HG03280 (cell line): ENCODE measurements at regions not wholly inside any gene's neighbourhood (a gene's known extent, or its start where the extent isn't known, plus 50 kb on each side); places are given as distances from the start of the nearest gene placed in this dataset.
A peak's percentile ranks its signal among the peaks of the same experiment; 100 is the strongest.
"Not testable (repeated sequence)": the region's sequence is repeated elsewhere in the genome, so short reads cannot be mapped to it uniquely, and the experiment has no call there.

Source experiments
- ATAC-seq: cut with Tn5 transposase; IDR thresholded peaks from one replicate; pipeline ENCODE4 v1.9.1; 2021; ENCODE audit warnings: mild to moderate bottlenecking, moderate library complexity; ENCODE audit not compliant: unreplicated experiment

DNA sequence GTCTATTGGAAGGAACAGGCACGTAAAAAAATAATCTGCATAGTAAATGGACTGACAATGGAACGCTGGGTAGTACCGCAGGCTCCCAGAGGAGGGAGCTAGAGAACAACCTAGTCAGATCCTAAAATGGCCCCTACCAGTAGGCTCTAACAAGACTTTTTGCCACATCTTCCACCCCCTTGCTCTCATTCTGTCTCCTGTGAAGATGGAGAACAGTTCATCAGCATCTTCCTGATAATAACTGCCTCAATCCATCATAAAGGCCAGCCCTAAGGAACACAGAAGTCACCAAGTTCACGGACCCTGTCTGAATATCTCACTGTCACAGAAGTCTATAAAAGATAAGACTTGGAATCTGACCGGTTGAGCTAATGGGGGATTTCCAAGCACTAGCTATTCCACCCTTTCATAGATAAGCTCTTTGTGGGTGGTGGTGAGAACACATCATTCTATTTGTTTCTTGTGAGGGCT is 133.4 kb downstream of the SLC1A3 start:
- peak; percentile 64 for ATAC-seq

DNA sequence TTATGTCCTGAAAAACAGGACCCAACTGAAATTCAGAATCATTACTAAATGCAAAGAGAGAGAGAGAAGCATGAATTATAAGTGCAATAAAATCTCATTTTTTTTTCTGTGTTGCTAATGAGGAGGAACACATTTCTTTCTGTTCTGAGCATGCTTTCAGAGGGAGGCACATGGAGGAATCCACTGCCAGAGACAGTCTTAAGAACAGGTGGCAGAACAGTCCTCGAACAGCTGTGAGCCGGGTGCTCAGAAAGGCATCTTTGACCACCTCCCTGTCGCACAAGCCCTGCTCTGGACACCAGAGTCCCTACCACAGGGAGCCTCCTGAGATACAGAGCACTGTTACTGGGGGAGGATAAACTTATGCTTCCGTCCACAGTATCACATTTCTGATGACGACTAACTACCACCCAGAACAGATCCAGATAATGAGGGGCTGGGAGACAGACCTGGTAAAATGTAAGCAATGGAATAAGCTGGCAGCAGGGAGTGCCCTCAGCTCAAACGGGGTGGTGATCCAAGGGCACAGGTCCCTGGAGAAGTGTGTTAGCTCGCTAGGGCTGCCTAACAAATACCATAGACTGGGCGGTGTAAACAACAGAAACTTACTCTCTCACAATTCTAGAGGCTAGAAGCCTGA is 134.0 kb downstream of the SLC1A3 start:
- ATAC-seq = no peak

DNA sequence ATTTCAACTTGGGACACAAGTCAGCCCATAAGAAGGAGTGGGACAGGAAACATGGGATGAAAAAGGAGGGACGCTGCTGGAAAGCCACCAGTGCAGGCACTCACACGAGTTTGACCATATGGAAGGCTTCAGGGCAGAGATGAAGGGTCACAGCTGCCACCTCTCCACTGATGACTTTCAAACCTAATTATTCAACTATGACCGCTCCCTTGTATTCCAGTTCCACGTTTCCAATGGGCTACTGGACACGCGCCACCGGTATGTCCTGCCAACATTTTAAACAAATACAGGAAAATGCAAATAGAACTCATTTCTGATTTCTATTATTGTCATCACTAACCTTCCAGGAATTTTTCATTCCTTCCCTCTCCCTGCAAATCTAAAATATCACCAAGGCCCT is 134.7 kb downstream of the SLC1A3 start:
- ATAC-seq = no peak

DNA sequence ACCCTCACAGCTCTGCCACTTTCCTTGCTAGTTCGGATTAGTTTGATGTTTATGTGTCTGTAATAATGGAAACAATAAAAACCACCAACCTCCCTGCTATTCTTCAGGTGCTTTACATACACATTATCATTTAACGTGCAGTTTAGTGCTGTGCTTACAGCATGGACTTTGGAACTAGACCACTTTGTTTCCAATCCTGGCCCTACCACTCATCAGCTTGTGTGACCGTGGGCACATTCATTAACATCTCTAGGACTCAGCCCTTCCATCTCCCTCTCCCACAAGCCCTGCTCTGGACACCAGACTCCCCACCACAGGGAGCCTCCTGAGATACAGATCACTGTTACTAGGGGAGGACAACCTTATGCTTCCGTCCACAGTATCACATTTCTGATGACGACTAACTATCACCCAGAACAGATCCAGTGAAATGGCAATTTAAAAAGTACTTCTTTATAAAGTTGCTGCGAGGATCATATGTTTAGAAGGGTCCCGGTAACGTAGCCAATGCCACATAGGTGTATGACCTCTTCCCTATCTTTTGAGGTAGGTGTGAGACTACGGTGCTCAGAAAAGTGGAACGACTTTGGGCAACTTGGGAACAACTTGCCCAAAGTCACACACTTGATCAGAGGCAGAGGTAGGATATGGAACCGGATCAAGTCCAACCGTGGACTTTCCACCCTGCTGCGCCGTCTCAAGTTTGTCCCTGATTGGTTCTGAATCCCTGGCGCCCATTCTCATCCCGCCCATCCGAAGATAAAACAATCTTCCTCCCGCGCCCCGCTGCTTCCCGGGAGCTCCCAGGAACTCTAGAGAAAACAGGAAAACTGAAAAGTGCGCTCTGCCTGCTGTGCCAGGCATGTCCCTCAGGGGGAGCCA is 132.4 kb upstream of the NIPBL start:
- ATAC-seq = no peak

DNA sequence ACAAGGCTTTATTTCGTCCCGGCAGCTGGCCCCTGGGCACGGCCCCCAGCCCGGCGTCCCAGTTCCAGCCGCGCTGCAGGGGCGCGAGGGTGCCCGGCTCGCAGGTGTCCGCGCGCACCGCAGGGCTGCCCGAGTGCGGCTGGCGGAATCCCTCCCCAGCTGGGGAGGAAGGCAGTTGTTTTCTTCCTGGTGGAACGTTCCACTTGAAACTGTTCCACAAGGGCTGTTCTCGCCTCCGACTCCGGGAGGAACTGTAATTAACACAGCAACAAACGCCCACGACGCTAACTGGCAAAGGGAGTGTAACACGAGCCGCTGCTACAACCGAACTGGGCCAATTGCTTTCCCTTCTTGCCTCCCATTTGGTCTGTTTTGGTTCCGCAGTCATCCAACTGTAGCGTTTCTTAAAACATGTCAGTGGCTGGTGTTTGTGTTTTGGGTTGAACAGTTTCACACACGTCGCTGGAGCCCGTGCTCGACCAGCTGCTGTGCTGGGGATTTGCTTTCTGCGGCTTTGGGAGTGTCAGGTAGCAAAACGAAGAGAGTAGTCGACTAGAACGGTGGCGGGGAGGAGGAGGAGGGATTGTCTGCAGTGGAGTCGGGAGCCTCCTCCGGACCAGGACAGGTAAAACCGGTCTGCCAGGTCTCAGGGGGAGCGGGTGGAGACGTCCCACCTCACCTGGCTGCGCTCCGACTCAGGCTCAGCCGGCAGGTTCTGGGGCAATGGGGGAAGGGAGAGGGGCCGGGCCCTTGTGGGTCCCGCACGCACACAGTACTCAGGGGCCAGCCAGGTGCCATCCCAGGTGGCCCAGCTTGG is 131.6 kb upstream of the NIPBL start:
- peak; percentile 66 for ATAC-seq

DNA sequence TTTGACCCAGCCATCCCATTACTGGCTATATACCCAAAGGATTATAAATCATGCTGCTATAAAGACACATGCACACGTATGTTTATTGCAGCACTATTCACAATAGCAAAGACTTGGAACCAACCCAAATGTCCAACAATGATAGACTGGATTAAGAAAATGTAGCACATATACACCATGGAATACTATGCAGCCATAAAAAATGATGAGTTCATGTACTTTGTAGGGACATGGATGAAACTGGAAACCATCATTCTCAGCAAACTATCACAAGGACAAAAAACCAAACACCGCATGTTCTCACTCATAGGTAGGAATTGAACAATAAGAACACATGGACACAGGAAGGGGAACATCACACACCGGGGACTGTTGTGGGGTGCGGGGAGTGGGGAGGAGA is 128.8 kb upstream of the NIPBL start:
- not testable (repeated sequence) for ATAC-seq

DNA sequence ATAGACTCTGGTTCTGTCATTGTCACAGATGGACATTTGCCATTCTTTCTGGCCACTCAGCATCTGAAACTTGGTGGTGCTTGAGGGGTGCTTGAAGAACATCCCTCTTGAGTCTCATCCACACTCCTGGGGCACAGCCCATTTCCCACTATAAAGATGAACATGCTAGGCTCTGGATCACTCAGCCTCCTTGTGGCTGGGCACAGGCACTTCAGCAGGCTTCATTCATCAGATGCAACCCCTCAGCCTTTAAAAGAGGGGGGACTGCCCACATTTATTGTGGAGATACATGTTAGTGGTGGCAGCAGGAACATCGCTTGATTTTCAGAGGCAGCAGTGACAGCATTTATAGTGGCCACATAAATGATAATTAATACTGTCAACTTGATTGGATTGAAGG is 124.7 kb upstream of the NIPBL start:
- ATAC-seq = no peak

DNA sequence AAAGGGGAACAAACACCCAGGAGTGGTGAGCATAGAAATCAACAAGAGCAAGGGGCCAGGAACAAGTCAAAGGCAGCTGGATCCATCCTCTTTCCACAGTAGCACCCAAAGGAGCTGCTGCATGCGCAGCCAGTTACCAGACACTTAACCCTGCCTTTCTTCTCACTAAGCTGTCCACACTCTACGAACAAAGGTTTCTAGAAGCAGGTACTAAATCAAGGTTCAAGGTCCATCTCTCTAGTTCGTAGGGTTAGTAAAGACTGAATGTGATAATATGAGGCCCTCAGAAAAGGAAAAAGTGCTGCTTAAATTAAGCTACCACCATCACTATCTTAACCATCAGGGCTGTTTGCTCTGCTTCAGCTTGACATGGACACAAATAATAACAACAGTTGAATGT is 121.2 kb upstream of the NIPBL start:
- no peak for ATAC-seq

DNA sequence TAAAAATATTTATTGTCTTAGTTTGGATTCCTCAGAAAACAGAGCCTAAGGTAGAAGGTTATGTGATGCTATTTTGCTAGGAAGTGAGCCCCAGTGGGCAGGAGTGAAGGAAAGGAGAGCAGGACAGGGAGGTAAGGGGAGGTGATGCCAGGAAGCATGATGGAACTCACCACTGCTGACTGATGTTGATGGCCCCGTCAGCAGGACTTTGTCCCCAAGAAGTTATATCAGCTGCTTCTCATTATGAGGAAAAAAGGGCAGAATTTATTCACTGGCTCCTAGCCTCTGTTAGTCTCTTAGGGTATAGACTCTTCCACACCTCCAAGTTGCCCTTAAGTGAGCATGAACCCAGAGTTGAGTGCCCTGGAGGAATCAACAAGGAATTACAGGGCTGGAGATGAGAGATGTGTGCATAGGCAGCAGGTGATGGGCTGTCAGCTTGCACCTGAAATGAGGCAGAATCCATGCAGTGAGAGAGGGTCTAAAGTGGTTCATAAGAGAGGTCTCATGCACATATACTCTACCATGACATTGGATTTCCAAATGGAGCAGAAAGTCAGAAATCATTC is 120.6 kb upstream of the NIPBL start:
- ATAC-seq = no peak

DNA sequence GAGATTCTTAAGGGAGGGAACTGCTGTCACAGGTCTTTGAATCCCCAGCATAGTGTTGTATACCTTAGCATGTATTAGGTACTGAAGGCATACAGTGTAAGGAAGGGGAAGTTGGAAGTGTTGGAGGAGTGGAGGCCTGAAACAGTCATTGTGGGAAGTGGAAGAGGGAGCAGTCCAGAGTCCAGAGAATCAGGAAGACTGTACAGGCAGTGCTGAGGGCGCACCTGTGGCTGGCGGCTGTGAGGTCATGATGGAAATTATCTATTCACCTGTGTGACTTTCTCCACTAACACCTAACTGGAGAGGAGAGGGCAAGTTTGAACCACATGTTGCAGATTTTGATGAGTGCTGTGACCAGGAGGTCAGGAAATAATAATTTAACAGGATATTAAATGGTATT is 119.7 kb upstream of the NIPBL start:
- ATAC-seq = no peak

DNA sequence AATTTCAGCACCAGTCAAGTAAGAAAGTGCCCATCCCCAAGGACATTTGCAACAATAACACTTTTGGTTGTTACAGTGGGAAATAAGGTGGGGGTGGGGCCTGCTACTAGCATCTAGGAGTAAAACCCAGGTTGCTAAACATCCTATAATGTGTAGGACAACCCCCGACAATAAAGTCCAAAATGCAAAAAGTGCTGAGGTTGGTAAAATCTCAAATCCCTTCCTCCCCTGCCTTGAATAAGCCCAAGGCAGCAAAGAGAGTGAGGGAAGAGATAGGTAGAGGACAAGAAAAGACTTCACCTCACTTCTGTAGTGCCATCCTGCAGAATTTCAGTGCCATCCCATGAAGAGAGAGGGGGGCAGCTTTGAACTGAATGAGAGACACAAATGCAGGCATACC is 117.5 kb upstream of the NIPBL start:
- no peak for ATAC-seq

DNA sequence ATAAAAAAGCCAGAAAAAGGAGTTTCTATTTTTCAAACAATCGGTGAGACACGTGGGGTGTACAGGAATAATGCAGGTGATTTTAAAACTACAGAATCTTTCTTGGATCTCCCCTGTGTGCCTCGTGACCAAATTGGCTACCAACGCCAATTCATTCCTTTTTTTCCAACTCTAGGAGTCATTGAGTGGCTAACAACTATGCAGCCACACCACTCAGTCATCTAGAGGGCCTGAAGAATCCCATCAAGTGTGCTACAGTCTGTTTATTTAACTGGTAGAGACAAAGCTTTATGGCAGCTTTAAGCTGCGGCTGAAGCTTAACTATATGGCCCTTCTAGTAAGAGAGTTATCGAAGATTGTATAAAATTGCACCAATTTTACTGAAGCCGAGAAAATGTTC is 113.1 kb upstream of the NIPBL start:
- no peak for ATAC-seq

DNA sequence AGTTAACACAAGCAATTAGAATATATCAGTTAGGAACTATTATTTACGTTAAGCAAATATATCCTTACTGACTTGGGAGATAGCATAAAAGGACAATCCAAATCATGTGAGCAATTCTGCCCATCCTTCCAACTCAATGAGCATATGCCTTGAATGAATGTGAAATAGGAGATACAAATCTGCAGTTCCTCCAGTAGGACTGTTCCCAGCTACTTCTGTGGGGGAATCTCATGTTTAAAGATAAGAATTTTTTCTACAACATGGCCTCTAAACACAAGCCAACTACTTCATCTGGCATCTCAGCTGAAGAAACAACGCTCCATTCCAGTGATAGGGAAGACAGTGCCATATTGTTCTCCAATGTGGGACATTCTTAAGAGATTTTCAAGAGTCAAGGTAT is 110.7 kb upstream of the NIPBL start:
- no peak for ATAC-seq

DNA sequence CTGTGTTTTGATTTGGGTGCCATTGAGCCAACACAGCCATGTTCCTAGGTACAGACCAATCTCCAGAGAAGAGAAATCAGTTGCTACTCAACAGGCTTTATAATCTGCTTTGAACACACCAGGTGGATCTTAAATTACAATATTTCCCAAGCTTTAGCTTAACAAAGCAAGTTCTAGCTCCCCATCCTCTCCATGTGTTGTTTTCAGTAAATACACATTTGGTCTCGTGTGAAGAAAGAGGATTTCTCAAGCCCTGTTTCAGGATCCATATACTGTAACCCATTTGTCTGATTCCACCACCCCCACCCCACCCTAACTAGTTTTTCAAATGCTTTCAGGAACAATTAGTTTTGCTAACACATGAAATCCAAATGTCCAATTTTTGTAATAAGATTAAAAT is 109.6 kb upstream of the NIPBL start:
- ATAC-seq = no peak

DNA sequence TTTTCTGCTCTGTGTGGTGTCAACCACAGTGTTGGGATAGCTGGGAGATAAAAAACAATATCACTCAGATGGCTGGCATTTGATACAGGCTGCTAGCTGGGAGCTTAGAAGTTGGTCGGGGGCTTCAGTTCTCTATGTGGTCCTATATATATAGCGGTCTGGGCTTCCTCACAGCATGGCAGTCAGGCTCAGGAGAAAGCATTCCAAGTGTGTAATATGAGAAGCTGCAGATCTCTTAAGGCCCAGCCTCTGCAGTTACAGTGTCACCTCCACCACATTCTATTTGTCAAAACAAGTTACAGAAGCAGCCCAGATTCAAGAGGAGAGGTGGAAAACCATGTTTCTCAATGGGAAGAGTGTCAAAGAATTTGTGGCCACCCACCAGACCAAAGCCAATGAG is 108.1 kb upstream of the NIPBL start:
- ATAC-seq = no peak

DNA sequence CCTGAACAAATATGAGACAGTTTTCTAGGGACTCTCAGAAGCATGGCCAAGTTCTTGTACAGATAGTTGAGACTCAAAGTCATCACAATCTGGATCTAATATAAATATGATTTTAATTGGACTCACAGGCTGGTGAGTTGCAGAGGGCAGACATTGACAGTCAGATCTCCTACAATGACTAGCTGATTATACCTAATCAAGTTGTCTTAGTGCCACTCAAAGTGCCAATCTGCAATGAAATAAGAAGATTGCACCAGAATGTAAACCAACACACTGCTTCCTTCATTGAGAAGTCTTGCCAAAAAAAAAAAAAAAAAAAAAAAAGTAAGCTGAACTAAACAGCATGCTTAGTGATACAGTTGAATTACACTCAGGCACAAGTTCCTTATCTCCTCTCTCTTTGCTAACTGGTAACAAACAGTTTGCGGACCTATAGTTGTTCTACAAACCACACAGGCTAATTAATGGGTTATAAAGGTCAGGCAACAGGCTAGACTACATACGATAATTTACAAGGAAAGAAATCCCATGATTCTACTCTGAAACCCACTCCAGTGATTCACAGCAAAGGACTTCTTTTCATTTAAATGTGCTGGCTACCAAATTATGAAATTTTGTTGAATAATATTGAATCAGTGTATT is 107.3 kb upstream of the NIPBL start:
- ATAC-seq = no peak

DNA sequence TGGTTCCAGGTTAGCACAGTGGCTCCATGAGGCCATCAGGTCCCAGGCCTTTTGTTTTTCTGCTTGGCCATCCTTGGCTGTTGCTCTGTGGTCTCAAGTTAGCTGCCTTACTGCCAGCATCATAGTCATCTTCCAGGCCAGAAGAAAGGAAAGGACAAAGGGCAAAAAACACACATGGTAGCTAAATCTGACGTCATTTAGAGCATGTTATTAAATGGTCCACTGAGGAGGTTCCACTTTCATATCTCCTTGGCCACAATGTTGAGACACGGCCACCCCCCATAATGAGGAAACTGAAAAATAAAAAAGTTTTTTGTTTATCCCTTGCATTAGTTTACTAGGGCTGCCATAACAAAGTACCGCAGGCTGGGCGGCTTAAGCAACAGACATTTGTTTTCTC is 106.4 kb upstream of the NIPBL start:
- ATAC-seq = no peak

DNA sequence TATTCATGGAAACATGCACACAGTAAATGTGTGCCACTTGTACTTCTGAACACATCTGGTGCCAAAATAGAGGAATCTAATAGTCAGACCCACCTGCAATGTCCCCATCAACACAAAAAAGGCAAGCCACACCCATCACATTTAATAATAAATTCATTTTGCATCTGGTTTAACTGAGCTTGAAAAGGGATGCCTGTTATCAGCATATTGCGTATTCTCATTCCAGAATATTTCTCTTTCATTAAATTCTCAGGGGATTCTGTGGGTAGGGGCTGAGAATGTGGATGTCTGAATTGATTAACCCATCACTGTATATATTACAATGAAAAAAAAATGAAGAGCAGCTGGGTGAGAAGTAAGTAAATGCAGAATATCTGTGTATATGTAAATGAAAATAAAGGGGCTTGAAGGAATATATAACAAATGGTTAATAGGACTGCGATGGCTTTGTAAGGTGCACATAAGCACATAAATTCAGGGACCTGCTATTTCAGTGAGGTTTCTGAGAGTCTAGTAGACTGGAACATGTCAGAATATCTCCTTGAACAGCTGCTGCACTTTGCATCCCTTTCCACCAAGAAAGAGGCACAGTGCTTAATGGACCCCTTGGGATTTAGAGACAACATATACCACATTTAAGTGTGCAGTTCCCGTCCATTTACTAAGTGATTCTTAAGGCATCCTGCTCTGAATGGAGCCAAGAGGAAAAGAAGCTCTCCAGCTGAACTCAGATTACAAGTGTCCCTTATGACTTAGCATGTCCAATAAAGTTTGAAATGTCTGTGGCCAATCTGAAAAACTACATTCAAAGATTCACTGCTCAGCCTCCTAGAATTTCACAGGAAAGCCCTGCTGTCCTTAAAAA is 104.1 kb upstream of the NIPBL start:
- ATAC-seq = no peak

DNA sequence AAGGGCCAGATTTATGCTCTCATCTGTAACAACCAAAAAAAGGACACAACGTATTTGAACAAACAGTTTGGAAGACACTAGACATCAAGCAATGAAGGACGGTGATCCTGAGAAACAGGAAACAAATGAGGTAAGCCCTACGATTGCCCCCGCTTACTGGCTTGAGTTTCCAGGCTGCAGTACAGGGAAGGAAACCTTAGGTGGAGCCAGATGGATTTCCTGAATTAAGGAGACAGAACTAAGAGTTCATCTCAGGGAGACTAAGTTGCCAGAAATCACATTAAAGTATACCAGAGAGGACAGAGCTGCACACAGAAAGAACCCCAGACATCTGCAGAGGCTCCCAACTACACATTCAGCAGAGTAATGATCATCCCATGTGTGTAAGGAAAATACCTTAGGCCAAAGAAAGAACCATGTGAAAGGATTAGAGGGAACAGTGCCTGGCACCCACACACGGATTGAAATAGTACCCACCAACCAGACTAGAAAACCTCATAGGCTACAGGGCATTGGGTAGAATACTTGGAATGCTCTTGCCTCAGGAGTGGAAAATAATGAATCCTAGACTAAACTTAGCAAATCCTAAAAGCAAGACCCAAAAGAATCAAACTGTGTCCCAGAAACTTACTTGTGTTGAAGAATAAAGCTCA is 99.3 kb upstream of the NIPBL start:
- ATAC-seq = no peak
